ENCODE measurements at regions not wholly inside any gene's neighbourhood (a gene's known extent, or its start where the extent isn't known, plus 50 kb on each side); places are given as distances from the start of the nearest gene placed in this dataset.

GRCh38 chr10:109029870-109030269, 893.4 kb downstream of the XPNPEP1 start:
- no peaks in the 10 kb centered on the region for H3K4me1 ChIP-seq
- no peak for TF ChIP-seq CTCF (IDR thresholded peaks at IDR 0.05)
- H3K9me3 ChIP-seq = no peaks in the 10 kb centered on the region
- H3K4me3 ChIP-seq = no peak overlapping the region
- intact Hi-C loops (cut with DNase I) = no loop called here
- no peak overlapping the region for H3K27ac ChIP-seq
- H3K27me3 ChIP-seq = no peaks in the 10 kb centered on the region
- no peak for DNase-seq
- no peaks in the 10 kb centered on the region for H3K36me3 ChIP-seq
- H3K9ac ChIP-seq (ENCODE audit: low read depth in 2 of 2, low read length in 2 of 2) = no peak overlapping the region

- TF ChIP-seq CTCF (IDR thresholded peaks at IDR 0.05) = no peak
- intact Hi-C loops (cut with DNase I) = no loop called here
- no peaks in the 10 kb centered on the region for H3K36me3 ChIP-seq
- no peak overlapping the region for H3K4me3 ChIP-seq
- no peak overlapping the region for H3K27ac ChIP-seq
- no peaks in the 10 kb centered on the region for H3K4me1 ChIP-seq
- no peaks in the 10 kb centered on the region for H3K27me3 ChIP-seq
- DNase-seq = no peak
- no peak overlapping the region for H3K9ac ChIP-seq (ENCODE audit: low read depth in 2 of 2, low read length in 2 of 2)
- H3K9me3 ChIP-seq = no peaks in the 10 kb centered on the region
These were observed 895.7 kb downstream of the XPNPEP1 start for GRCh38 chr10:109027534-109028185.

- Histone ChIP-seq H3K9ac (ENCODE audit: low read depth in 2 of 2, low read length in 2 of 2) (no peak overlapping the region), H3K4me3 (no peak overlapping the region), H3K27me3 (no peaks in the 10 kb centered on the region), H3K4me1 (no peaks in the 10 kb centered on the region), H3K36me3 (no peaks in the 10 kb centered on the region), H3K9me3 (no peaks in the 10 kb centered on the region), H3K27ac (no peak overlapping the region)
- no peak for TF ChIP-seq CTCF (IDR thresholded peaks at IDR 0.05)
- DNase-seq = no peak
- intact Hi-C loops (cut with DNase I) = no loop called here
These were observed 898.1 kb downstream of the XPNPEP1 start for GRCh38 chr10:109025172-109025571.

- intact Hi-C loops (cut with DNase I) = no loop called here
- DNase-seq = no peak
- H3K9ac ChIP-seq (ENCODE audit: low read depth in 2 of 2, low read length in 2 of 2) = no peak overlapping the region
These were observed 900.8 kb downstream of the XPNPEP1 start for GRCh38 chr10:109022417-109023049.

GRCh38 chr10:109019001-109019424, 904.3 kb downstream of the XPNPEP1 start:
- no peak overlapping the region for H3K9ac ChIP-seq (ENCODE audit: low read depth in 2 of 2, low read length in 2 of 2)
- H3K36me3 ChIP-seq = no peaks in the 10 kb centered on the region
- intact Hi-C loops (cut with DNase I) = no loop called here
- DNase-seq = no peak
- H3K27me3 ChIP-seq = no peaks in the 10 kb centered on the region
- no peaks in the 10 kb centered on the region for H3K9me3 ChIP-seq
- H3K27ac ChIP-seq = no peak overlapping the region
- no peaks in the 10 kb centered on the region for H3K4me1 ChIP-seq
- no peak overlapping the region for H3K4me3 ChIP-seq
- TF ChIP-seq CTCF (IDR thresholded peaks at IDR 0.05) = no peak

More at GRCh38 chr10:109022417-109023049, 900.8 kb downstream of the XPNPEP1 start:
- no peaks in the 10 kb centered on the region for H3K9me3 ChIP-seq
- H3K4me1 ChIP-seq = no peaks in the 10 kb centered on the region
- no peak overlapping the region for H3K4me3 ChIP-seq
- no peak overlapping the region for H3K27ac ChIP-seq
- TF ChIP-seq CTCF (IDR thresholded peaks at IDR 0.05) = no peak
- no peaks in the 10 kb centered on the region for H3K36me3 ChIP-seq
- H3K27me3 ChIP-seq = no peaks in the 10 kb centered on the region

Data from colonic mucosa (tissue), 4 donors.